WTC11 (cell line): ENCODE measurements at regions not wholly inside any gene's neighbourhood (a gene's known extent, or its start where the extent isn't known, plus 50 kb on each side); places are given as distances from the start of the nearest gene placed in this dataset.

ENCODE experiments used
- ATAC-seq: fragments of 200-7000 bp; cut with Tn5 transposase; 2 replicates; pipeline ENCODE4 v1.10.0; 2021; ENCODE audit warnings: mild to moderate bottlenecking, moderate library complexity
- CTCF ChIA-PET: fragments of 300-600 bp; sonication (Branson Sonifier 250); formaldehyde crosslinking; loops from one replicate; lab custom pipeline; 2021; ENCODE audit warnings: antibody characterized with exemption; lab: Charles Lee
- POLR2A ChIA-PET: fragments of 350-600 bp; sonication (Branson Sonifier 250); formaldehyde crosslinking; loops from one replicate; lab custom pipeline; 2021; ENCODE audit warnings: antibody characterized with exemption; lab: Charles Lee
- DNase-seq: peaks from one replicate; pipeline ENCODE4 v3.0.0; 2021; ENCODE audit warnings: low spot score
- H3K27ac Mint-ChIP-seq: 2 replicates; pipeline ENCODE4 v1.8.0; 2021; ENCODE audit warnings: mixed read lengths
- H3K27me3 Mint-ChIP-seq: 2 replicates; pipeline ENCODE4 v1.8.0; 2021; ENCODE audit warnings: low read depth, mild to moderate bottlenecking, moderate library complexity, mixed read lengths
- H3K36me3 Mint-ChIP-seq: 2 replicates; pipeline ENCODE4 v1.8.0; 2021; ENCODE audit warnings: mixed read lengths
- H3K4me1 Mint-ChIP-seq: 2 replicates; pipeline ENCODE4 v1.8.0; 2022; ENCODE audit warnings: mixed read lengths
- H3K4me3 Mint-ChIP-seq: 2 replicates; pipeline ENCODE4 v1.8.0; 2021; ENCODE audit warnings: mild to moderate bottlenecking, moderate library complexity, mixed read lengths
- H3K9me3 Mint-ChIP-seq: 2 replicates; pipeline ENCODE4 v1.8.0; 2021; ENCODE audit warnings: mixed read lengths
- CREB1 ChIP-seq: sonication (generic); formaldehyde crosslinking; IDR thresholded peaks from 2 replicates; pipeline ENCODE4 v1.8.0; 2023; ENCODE audit warnings: mild to moderate bottlenecking, missing genetic modification reagents
- FOXP1 ChIP-seq: sonication (generic); formaldehyde crosslinking; IDR thresholded peaks from 2 replicates; pipeline ENCODE4 v1.8.0; 2022; ENCODE audit warnings: missing genetic modification reagents, mild to moderate bottlenecking, moderate library complexity, borderline replicate concordance
- HMGA2 ChIP-seq: fragments of 250-450 bp; sonication (Bioruptor Pico); IDR thresholded peaks from 2 replicates; pipeline ENCODE4 v1.4.0; 2021; ENCODE audit warnings: mild to moderate bottlenecking, moderate library complexity
- IRF2 ChIP-seq: sonication (generic); formaldehyde crosslinking; IDR thresholded peaks from 2 replicates; pipeline ENCODE4 v1.8.0; 2022; ENCODE audit warnings: low read depth, missing genetic modification reagents, borderline replicate concordance
- MXD4 ChIP-seq: fragments of 250-450 bp; sonication (Bioruptor Pico); IDR thresholded peaks from 2 replicates; pipeline ENCODE4 v1.8.0; 2021; ENCODE audit warnings: mild to moderate bottlenecking, moderate library complexity, borderline replicate concordance
- MYBL2 ChIP-seq: sonication (generic); formaldehyde crosslinking; IDR thresholded peaks from 2 replicates; pipeline ENCODE4 v1.8.1; 2023; ENCODE audit warnings: mild to moderate bottlenecking, moderate library complexity, missing genetic modification reagents
- SMAD3 ChIP-seq: sonication (generic); formaldehyde crosslinking; IDR thresholded peaks from 2 replicates; pipeline ENCODE4 v1.8.0; 2022; ENCODE audit warnings: missing genetic modification reagents, mild to moderate bottlenecking, borderline replicate concordance
- TP53 ChIP-seq: sonication (generic); formaldehyde crosslinking; IDR thresholded peaks from 2 replicates; pipeline ENCODE4 v1.8.1; 2023; ENCODE audit warnings: mild to moderate bottlenecking, missing genetic modification reagents
- ZNF396 ChIP-seq: fragments of 250-450 bp; sonication (Bioruptor Pico); IDR thresholded peaks from 2 replicates; pipeline ENCODE4 v1.8.0; 2021; ENCODE audit warnings: mild to moderate bottlenecking, moderate library complexity, borderline replicate concordance
- ZNF416 ChIP-seq: fragments of 250-450 bp; sonication (Bioruptor Pico); IDR thresholded peaks from 2 replicates; pipeline ENCODE4 v1.9.0; 2021; ENCODE audit warnings: mild to moderate bottlenecking, inconsistent platforms
- TF ChIP-seq, protein P1 (sequence below): sonication (generic); formaldehyde crosslinking; IDR thresholded peaks from 2 replicates; pipeline ENCODE4 v1.8.1; 2023; ENCODE audit warnings: mild to moderate bottlenecking, missing genetic modification reagents
- TF ChIP-seq, protein P2 (sequence below): sonication (generic); formaldehyde crosslinking; IDR thresholded peaks from 2 replicates; pipeline ENCODE4 v1.8.0; 2023; ENCODE audit warnings: missing genetic modification reagents, mild to moderate bottlenecking, borderline replicate concordance
- TF ChIP-seq, protein P3 (sequence below): sonication (generic); formaldehyde crosslinking; conservative IDR thresholded peaks from 2 replicates; pipeline ENCODE4 v1.8.1; 2023; ENCODE audit warnings: mild to moderate bottlenecking, low read depth, missing genetic modification reagents, moderate library complexity
- TF ChIP-seq, protein P4 (sequence below): fragments of 250-450 bp; sonication (Bioruptor Pico); conservative IDR thresholded peaks from 2 replicates; pipeline ENCODE4 v1.9.0; 2021; ENCODE audit warnings: mild to moderate bottlenecking
- TF ChIP-seq, protein P5 (sequence below): fragments of 250-450 bp; sonication (Bioruptor Pico); IDR thresholded peaks from 2 replicates; pipeline ENCODE4 v1.9.0; 2021; ENCODE audit warnings: mild to moderate bottlenecking, borderline replicate concordance
- TF ChIP-seq, protein P6 (sequence below): sonication (generic); formaldehyde crosslinking; IDR thresholded peaks from 2 replicates; pipeline ENCODE4 v1.8.0; 2022; ENCODE audit warnings: mild to moderate bottlenecking, missing genetic modification reagents

DNA sequence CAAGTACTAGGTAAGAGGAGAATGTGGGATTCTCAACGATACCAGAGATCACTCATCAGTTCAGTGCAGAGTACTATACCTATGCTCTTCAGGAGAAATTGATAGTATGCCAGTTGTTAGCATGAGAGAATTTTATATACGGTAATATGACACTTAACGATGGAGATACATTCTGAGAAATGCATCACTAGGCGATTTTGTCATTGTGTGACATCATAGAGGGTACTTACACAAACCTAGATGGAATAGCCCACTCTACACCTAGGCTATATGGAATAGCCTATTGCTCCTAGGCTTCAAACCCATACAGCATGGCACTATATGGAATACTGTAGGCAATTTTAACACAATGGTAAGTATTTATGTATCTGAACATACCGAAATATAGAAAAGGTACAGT, 140.2 kb downstream of the SLIT2 start:
- DNase-seq = no peak
- no peaks in the 10 kb centered on the region for H3K36me3 Mint-ChIP-seq
- ChIA-PET CTCF (no interaction called here), POLR2A (no interaction called here)
- no peaks in the 10 kb centered on the region for H3K9me3 Mint-ChIP-seq
- H3K27ac Mint-ChIP-seq = no peak overlapping the region
- H3K4me1 Mint-ChIP-seq = peaks cover 13% of the 10 kb centered on the region
- H3K27me3 Mint-ChIP-seq = no peaks in the 10 kb centered on the region
- no peak for ATAC-seq
- H3K4me3 Mint-ChIP-seq = no peak overlapping the region
- TF ChIP-seq, protein P1, sequence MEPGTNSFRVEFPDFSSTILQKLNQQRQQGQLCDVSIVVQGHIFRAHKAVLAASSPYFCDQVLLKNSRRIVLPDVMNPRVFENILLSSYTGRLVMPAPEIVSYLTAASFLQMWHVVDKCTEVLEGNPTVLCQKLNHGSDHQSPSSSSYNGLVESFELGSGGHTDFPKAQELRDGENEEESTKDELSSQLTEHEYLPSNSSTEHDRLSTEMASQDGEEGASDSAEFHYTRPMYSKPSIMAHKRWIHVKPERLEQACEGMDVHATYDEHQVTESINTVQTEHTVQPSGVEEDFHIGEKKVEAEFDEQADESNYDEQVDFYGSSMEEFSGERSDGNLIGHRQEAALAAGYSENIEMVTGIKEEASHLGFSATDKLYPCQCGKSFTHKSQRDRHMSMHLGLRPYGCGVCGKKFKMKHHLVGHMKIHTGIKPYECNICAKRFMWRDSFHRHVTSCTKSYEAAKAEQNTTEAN (CRISPR knock-in tag) = no peak
- TF ChIP-seq ZNF416 = no peak
- TF ChIP-seq MYBL2 (CRISPR knock-in tag) = no peak
- TF ChIP-seq, protein P2, sequence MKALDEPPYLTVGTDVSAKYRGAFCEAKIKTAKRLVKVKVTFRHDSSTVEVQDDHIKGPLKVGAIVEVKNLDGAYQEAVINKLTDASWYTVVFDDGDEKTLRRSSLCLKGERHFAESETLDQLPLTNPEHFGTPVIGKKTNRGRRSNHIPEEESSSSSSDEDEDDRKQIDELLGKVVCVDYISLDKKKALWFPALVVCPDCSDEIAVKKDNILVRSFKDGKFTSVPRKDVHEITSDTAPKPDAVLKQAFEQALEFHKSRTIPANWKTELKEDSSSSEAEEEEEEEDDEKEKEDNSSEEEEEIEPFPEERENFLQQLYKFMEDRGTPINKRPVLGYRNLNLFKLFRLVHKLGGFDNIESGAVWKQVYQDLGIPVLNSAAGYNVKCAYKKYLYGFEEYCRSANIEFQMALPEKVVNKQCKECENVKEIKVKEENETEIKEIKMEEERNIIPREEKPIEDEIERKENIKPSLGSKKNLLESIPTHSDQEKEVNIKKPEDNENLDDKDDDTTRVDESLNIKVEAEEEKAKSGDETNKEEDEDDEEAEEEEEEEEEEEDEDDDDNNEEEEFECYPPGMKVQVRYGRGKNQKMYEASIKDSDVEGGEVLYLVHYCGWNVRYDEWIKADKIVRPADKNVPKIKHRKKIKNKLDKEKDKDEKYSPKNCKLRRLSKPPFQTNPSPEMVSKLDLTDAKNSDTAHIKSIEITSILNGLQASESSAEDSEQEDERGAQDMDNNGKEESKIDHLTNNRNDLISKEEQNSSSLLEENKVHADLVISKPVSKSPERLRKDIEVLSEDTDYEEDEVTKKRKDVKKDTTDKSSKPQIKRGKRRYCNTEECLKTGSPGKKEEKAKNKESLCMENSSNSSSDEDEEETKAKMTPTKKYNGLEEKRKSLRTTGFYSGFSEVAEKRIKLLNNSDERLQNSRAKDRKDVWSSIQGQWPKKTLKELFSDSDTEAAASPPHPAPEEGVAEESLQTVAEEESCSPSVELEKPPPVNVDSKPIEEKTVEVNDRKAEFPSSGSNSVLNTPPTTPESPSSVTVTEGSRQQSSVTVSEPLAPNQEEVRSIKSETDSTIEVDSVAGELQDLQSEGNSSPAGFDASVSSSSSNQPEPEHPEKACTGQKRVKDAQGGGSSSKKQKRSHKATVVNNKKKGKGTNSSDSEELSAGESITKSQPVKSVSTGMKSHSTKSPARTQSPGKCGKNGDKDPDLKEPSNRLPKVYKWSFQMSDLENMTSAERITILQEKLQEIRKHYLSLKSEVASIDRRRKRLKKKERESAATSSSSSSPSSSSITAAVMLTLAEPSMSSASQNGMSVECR = no peak
- TF ChIP-seq, protein P3, sequence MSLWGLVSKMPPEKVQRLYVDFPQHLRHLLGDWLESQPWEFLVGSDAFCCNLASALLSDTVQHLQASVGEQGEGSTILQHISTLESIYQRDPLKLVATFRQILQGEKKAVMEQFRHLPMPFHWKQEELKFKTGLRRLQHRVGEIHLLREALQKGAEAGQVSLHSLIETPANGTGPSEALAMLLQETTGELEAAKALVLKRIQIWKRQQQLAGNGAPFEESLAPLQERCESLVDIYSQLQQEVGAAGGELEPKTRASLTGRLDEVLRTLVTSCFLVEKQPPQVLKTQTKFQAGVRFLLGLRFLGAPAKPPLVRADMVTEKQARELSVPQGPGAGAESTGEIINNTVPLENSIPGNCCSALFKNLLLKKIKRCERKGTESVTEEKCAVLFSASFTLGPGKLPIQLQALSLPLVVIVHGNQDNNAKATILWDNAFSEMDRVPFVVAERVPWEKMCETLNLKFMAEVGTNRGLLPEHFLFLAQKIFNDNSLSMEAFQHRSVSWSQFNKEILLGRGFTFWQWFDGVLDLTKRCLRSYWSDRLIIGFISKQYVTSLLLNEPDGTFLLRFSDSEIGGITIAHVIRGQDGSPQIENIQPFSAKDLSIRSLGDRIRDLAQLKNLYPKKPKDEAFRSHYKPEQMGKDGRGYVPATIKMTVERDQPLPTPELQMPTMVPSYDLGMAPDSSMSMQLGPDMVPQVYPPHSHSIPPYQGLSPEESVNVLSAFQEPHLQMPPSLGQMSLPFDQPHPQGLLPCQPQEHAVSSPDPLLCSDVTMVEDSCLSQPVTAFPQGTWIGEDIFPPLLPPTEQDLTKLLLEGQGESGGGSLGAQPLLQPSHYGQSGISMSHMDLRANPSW = no peak
- no peak for TF ChIP-seq FOXP1 (CRISPR knock-in tag)
- TF ChIP-seq, protein P4, sequence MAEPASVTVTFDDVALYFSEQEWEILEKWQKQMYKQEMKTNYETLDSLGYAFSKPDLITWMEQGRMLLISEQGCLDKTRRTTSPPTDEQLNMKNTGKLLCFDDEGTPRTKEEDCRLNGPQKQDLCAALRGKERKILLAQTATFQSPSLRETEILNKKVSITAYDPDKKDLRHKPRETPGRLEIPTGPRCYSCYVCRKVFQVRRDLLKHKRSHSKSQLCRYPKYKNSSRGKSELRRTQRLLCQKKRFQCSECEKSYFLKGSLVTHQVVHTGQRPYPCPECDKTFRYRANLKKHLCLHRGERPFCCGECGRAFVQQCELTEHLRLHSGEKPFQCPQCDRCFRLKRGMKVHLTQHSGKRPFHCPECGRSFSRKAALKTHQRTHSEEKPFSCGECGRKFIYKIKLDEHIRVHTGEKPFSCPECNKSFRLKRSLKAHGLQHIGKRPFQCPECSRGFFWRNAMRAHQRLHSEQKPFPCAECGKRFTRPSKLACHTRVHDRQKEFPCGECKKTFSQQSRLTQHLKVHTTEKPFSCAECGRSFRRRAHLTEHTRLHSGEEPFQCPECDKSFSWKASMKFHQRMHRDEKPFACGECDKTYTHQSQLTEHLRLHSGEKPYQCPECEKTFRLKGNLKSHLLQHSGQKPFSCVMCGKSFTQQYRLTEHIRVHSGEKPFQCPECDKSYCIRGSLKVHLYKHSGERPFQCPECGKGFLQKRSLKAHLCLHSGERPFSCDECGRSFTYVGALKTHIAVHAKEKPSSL = no peak
- no peak for TF ChIP-seq HMGA2
- no peak for TF ChIP-seq MXD4
- TF ChIP-seq, all 79 proteins: peak for 0

DNA sequence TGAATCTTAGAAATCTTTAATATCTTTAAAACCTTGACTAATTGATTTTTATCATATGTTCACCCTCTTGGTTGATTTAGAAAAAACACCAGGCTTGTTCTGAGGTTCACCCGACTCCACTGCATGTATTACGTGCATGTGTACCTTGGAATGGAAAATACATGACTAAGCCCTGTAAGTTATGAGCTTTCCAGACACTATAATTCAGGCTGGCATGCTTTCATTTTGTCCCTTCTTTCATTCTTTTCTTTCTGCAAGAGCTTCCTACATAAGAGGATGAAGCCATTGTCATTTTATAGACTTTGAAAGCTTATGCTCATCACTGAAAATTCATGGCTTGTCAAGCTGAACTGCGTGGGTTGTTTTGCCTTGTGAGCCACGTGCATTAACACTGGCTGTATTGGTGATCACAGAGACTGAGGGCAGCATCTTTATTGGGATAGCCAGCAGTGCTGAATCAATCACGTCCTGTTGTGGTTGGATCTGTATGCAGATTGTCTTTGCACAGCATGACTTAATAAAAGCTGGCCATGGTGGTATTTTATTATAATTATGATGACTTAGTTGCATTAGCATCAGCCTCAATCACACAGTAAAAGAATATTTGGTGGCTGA, 141.9 kb downstream of the SLIT2 start:
- H3K27ac Mint-ChIP-seq = no peak overlapping the region
- no peaks in the 10 kb centered on the region for H3K27me3 Mint-ChIP-seq
- no peak for ATAC-seq
- CTCF ChIA-PET = no interaction called here
- peaks cover 17% of the 10 kb centered on the region for H3K4me1 Mint-ChIP-seq
- POLR2A ChIA-PET = no interaction called here
- no peak for TF ChIP-seq CREB1
- H3K36me3 Mint-ChIP-seq = no peaks in the 10 kb centered on the region
- DNase-seq = no peak
- H3K4me3 Mint-ChIP-seq = no peak overlapping the region
- H3K9me3 Mint-ChIP-seq = no peaks in the 10 kb centered on the region

DNA sequence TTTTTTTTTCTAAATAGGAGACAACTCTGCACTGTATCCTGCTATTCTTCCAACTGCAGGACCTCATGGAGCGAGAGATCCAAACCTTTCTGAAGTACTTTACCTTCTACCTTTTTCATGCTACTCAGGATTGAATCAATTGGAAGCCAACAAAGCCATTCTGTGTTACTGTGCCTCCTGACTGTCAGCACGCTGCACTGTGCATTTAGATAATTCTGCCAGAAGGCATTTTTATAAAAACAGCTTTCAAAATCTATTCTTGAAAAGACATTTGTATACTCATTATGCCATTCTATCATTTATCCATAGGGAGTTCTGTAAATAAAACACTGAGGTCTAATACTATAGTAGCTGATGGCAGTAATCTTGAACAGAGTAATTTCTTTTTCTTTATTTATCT, 142.8 kb downstream of the SLIT2 start:
- no peak for ATAC-seq
- Mint-ChIP-seq H3K36me3 (no peaks in the 10 kb centered on the region), H3K4me3 (no peak overlapping the region), H3K27me3 (no peaks in the 10 kb centered on the region), H3K27ac (no peak overlapping the region), H3K4me1 (peaks cover 17% of the 10 kb centered on the region), H3K9me3 (no peaks in the 10 kb centered on the region)
- CTCF ChIA-PET = interaction anchor here (0.6 to 2.0 kb wide), 16 partner anchors 8 to 982 kb away, joined by 3 to 15 read pairs (median 4); no protein-coding TSS in a partner anchor
- POLR2A ChIA-PET = no interaction called here
- DNase-seq = no peak
- TF ChIP-seq ZNF396 (CRISPR knock-in tag) = no peak
- TF ChIP-seq IRF2 (CRISPR knock-in tag) = no peak
- TF ChIP-seq, protein P5, sequence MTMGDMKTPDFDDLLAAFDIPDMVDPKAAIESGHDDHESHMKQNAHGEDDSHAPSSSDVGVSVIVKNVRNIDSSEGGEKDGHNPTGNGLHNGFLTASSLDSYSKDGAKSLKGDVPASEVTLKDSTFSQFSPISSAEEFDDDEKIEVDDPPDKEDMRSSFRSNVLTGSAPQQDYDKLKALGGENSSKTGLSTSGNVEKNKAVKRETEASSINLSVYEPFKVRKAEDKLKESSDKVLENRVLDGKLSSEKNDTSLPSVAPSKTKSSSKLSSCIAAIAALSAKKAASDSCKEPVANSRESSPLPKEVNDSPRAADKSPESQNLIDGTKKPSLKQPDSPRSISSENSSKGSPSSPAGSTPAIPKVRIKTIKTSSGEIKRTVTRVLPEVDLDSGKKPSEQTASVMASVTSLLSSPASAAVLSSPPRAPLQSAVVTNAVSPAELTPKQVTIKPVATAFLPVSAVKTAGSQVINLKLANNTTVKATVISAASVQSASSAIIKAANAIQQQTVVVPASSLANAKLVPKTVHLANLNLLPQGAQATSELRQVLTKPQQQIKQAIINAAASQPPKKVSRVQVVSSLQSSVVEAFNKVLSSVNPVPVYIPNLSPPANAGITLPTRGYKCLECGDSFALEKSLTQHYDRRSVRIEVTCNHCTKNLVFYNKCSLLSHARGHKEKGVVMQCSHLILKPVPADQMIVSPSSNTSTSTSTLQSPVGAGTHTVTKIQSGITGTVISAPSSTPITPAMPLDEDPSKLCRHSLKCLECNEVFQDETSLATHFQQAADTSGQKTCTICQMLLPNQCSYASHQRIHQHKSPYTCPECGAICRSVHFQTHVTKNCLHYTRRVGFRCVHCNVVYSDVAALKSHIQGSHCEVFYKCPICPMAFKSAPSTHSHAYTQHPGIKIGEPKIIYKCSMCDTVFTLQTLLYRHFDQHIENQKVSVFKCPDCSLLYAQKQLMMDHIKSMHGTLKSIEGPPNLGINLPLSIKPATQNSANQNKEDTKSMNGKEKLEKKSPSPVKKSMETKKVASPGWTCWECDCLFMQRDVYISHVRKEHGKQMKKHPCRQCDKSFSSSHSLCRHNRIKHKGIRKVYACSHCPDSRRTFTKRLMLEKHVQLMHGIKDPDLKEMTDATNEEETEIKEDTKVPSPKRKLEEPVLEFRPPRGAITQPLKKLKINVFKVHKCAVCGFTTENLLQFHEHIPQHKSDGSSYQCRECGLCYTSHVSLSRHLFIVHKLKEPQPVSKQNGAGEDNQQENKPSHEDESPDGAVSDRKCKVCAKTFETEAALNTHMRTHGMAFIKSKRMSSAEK (CRISPR knock-in tag) = no peak
- TF ChIP-seq SMAD3 = no peak
- no peak for TF ChIP-seq MYBL2 (CRISPR knock-in tag)
- TF ChIP-seq, protein P6, sequence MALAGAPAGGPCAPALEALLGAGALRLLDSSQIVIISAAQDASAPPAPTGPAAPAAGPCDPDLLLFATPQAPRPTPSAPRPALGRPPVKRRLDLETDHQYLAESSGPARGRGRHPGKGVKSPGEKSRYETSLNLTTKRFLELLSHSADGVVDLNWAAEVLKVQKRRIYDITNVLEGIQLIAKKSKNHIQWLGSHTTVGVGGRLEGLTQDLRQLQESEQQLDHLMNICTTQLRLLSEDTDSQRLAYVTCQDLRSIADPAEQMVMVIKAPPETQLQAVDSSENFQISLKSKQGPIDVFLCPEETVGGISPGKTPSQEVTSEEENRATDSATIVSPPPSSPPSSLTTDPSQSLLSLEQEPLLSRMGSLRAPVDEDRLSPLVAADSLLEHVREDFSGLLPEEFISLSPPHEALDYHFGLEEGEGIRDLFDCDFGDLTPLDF = no peak
- TF ChIP-seq MXD4 = no peak
- TF ChIP-seq TP53 (CRISPR knock-in tag) = no peak
